HG02981 (cell line): ENCODE measurements at regions not wholly inside any gene's neighbourhood (a gene's known extent, or its start where the extent isn't known, plus 50 kb on each side); places are given as distances from the start of the nearest gene placed in this dataset.

Experiments
- ATAC-seq: cut with Tn5 transposase; IDR thresholded peaks from one replicate; pipeline ENCODE4 v1.9.1; 2021; ENCODE audit warnings: mild to moderate bottlenecking, moderate library complexity; ENCODE audit not compliant: unreplicated experiment

- no peak for ATAC-seq
Measured at GRCh38 chr11:45036010-45036409, 85.3 kb upstream of the TP53I11 start.

GRCh38 chr11:45036733-45037132, 86.0 kb upstream of the TP53I11 start:
- ATAC-seq, result no peak

GRCh38 chr11:45037434-45038005, 86.8 kb upstream of the TP53I11 start:
- ATAC-seq, result no peak

DNA sequence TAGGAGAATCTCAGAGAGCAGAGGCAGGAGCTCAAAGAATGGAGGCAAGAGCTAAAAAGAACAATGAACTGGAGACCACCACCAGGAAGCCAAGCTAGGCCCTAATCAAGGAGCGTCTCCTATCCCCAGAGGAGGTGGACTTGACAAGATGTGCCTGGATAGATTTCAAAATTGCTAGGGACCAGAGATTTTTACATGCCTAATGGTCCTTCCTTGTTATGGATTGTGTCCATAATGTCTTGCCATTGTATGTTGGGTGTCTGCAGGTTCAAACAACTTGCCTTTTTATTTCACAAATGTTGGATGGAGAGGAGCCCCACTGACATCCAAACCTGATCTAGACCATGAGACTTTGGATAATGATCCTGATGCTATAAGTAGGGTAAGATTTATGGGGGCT, 88.2 kb upstream of the TP53I11 start:
- ATAC-seq, result no peak

GRCh38 chr11:45041596-45041995, 90.9 kb upstream of the TP53I11 start:
- ATAC-seq, result no peak

DNA sequence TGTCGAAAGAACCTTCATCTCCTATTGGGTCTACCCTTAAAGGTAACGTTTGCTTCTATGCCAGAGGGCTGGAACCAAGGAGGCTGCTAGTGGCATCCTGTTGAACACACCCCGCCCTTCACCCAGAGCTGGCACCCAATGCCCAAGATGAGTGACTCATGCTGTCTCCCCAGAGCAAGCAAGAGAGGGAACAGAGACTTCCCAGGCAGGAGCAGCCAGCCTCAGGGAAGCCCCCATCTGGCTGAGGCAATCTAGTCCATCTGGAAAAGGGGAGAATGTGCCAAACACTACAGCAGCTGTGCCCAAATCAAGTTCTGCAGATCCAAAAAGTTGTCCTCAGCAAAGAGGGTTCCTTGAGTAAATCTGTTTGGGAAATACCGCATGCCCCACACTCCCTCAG, 91.9 kb upstream of the TP53I11 start:
- ATAC-seq, result no peak

GRCh38 chr11:45043755-45044475, 93.2 kb upstream of the TP53I11 start:
- ATAC-seq, result no peak

GRCh38 chr11:45045683-45046471, 95.2 kb upstream of the TP53I11 start:
- ATAC-seq, result no peak

- no peak for ATAC-seq
Measured at GRCh38 chr11:45048313-45048841, 97.7 kb upstream of the TP53I11 start.

GRCh38 chr11:45048870-45049691, 97.4 kb upstream of the PRDM11 start:
- no peak for ATAC-seq

DNA sequence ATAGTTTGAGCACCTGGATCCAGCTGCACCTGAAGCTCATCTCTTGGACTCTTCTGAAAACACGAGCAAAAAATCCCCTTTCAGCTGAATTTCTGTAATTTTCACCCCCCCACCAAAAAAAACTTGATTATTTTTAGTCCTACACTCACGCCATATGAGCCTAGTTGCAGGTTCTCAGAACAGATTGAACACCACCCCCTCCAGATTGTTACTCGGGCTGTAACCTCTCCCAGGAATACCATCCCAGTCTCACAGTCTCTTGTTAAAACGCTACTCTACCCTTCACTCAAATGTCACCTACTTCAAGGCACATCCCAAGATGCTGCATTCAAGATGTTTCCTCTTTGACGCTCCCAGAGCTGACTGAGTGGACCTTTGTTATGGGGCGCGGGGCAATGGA, 96.3 kb upstream of the PRDM11 start:
- ATAC-seq, result no peak

GRCh38 chr11:45051621-45052020, 94.8 kb upstream of the PRDM11 start:
- ATAC-seq, result no peak

- ATAC-seq, result no peak
Measured at GRCh38 chr11:45052361-45052760, 94.1 kb upstream of the PRDM11 start.

- no peak for ATAC-seq
Measured at GRCh38 chr11:45053736-45054446, 92.5 kb upstream of the PRDM11 start.

- no peak for ATAC-seq
Measured at GRCh38 chr11:45054956-45055355, 91.5 kb upstream of the PRDM11 start.

DNA sequence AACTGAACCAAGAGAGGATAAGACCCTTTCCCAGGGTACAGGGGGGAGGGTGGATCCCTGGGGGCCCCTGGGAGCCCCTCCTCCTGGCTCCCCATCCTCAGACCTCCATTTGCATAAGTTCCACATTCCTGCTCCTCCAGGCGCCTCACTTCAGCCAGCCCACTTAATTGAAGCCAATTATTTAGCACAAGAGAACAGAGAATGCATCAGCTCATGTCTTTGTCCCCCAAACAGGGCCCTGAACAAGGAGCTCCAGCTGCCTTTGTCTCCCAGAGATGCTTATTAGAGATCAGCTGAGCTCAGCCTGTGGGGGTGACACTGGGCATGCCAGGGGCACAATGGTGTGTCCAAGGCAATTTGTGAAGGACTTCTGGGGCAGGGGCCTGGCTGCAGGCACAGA, 89.9 kb upstream of the PRDM11 start:
- no peak for ATAC-seq

- ATAC-seq, result no peak
Measured at GRCh38 chr11:45057938-45058646, 88.3 kb upstream of the PRDM11 start.

DNA sequence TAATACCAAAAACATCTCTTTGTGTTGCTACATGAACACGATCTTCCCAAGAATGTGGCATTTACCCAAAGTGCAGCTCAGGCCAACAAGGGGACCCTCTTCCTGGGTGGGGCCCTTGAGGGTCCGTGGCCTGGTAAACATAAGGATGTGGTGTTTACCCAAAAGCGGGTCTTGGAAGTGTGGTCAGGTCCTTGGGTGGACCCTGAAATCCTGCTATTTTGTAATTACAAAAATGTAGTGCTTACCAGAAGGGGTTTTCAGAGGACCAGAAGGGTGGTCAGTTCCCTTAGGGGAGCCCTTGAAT, 87.8 kb upstream of the PRDM11 start:
- no peak for ATAC-seq

DNA sequence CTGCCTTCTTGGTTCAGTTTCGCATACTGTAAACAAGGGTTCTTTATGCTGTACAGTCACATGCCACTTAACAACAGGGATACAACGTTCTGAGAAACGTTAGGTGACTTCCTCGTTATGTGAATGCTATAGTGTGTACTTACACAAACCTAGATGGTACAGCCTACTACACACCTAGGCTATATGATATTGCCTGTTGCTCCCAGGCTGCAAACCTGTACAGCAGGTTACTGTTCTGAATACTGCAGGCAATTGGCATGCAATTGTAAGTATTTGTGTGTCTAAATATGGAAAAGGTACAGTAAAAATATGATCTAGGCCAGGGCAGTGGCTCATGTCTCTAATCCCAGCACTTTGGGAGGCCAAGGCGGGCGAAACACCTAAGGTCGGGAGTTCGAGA, 85.7 kb upstream of the PRDM11 start:
- no peak for ATAC-seq

GRCh38 chr11:45061641-45062040, 84.8 kb upstream of the PRDM11 start:
- no peak for ATAC-seq
